Endothelial cell of hepatic sinusoid (primary cell): ENCODE measurements at regions not wholly inside any gene's neighbourhood (a gene's known extent, or its start where the extent isn't known, plus 50 kb on each side); places are given as distances from the start of the nearest gene placed in this dataset.

ENCODE experiments used
- in situ Hi-C: cut with HindIII; loops from 2 replicates; pipeline ENCODE4 v1.10.0; 2017; ENCODE audit warnings: low sequenced_read_pairs

GRCh38 chr9:73643379-73644013, 491.8 kb downstream of the ANXA1 start:
- in situ Hi-C loops: no loop called here

DNA sequence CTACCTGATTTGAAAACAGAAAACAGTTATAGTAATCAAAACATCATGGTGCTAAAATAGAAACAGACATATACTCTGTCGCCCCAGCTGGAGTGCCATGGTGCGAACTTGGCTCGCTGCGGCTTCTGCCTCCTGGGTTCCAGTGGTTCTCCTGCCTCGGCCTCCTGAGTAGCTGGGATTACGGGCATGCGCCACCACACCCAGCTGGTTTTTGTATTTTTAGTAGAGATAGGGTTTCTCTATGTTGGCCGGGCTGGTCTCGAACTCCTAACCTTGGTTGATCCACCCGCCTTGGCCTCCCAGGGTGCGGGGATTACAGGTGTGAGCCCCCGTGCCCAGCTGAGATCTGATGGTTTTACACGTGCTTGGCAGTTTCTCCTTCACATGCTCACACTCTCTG, 495.9 kb downstream of the ANXA1 start:
- in situ Hi-C loops: no loop called here

DNA sequence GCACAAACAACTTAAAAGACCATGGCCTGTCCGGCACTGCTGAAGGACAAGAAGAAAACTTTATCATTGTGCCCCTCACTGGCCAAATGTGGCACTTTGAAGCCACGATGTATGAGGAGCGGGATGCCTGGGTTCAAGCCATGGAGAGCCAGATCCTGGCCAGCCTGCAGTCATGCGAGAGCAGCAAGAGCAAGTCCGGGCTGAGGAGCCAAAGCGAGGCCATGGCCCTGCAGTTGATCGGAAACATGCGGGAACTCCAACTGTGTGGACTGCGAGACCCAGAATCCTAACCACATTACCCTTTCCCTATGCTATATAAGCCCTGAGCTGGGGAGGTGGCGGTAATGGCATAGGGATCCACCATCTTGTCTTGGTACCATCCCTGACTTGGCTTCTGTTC, 497.9 kb downstream of the ANXA1 start:
- in situ Hi-C loops: no loop called here

DNA sequence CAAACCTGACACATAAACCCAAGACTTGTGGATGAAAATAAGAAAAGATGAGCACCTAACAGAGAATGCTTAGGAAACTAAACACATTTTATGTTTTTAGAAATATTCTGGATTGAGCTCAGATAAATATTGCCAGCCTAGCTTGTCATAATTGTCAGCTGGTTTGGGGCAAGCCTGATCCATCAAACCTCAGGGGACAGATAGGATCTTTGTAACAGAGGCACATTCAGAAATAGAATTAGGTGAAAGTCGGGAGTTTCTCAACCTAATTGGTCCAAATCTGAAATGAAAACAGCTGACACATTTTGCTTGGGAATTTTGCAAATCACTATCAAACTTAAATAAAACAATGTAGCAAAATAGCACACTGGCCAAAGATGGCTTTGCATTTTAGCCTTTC, 503.7 kb downstream of the ANXA1 start:
- in situ Hi-C loops: no loop called here

- in situ Hi-C loops: no loop called here
These were observed 504.2 kb downstream of the ANXA1 start for GRCh38 chr9:73655831-73656230.

GRCh38 chr9:73665253-73665652, 513.6 kb downstream of the ANXA1 start:
- in situ Hi-C loops: no loop called here

- in situ Hi-C loops: no loop called here
These were observed 516.1 kb downstream of the ANXA1 start for GRCh38 chr9:73667749-73668148.

- in situ Hi-C loops: no loop called here
These were observed 529.2 kb downstream of the ANXA1 start for GRCh38 chr9:73680831-73681230.

- in situ Hi-C loops: no loop called here
These were observed 531.1 kb downstream of the ANXA1 start for GRCh38 chr9:73682789-73683188.

DNA sequence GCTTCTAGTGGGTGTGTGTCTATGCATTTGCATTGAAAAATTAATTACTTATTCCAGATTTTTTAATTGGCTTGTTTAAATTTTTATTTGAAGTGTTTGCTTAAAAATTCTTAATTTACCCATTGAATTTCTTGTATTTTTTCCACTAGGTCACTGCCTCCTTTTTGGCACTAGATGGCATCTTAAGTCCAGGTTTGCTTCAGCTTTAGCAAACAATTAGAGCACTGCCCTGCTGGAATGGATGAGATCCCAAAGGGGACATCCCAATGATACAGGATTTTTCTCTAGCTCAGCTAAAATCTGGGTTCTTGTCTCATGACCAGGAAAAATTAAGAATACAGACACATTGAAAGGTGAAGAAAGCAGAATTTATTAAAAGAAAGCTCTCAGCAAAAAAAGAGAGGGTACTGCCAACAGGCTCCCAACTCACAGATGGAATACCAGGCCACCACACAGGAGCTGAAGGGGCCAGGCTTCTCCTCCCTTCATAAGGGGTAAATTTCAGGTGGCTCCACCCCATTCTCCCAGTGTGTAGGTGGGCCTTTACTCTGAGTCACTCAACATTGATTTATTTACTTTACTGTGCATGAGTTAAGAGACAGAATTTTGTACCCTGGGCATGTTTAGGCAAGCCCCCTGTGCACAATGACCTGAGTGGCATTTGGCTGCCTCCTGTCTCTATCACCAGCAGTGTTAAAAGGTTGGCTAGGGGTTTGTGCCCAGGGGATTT, 532.4 kb downstream of the ANXA1 start:
- in situ Hi-C loops: no loop called here

DNA sequence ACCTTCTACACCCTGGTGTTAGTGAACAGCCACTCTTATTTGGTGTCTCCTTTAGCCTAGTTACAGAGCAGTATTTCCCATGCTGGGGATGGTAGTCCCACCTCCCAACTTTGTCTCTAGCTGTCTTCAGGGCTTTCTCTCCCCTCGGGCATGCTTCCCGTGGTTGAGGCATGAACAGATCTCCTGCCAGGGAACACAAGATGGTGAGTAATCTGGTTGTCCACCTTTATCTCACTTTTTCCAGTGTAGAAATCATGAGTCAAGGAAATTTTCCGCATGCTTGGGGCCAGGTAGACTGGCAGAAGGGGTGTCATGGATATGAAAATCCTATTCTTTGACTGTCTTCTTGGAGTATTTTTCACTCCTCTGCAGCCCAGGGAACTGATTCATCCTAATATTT, 532.9 kb downstream of the ANXA1 start:
- in situ Hi-C loops: no loop called here

DNA sequence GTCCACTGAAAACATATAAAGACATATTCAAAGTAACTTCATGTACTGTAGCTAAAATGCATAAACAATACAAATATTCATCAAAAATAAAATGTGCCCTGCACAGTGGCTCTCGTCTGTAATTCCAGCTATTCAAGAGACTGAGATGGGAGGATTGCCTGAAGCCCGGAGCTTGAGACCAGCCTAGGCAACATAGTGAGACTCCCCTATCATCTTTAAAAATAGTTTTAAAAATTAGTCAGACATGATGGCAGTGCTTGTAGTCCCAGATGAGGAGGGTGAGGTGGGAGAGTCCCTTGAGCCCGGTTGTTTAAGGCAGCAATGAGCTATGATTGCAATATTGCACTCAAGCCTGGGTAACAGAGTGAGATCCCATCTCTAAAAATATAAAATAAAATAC, 534.1 kb downstream of the ANXA1 start:
- in situ Hi-C loops: no loop called here

GRCh38 chr9:73689051-73689870, 537.6 kb downstream of the ANXA1 start:
- in situ Hi-C loops: no loop called here

GRCh38 chr9:73701415-73702057, 549.9 kb downstream of the ANXA1 start:
- in situ Hi-C loops: no loop called here

DNA sequence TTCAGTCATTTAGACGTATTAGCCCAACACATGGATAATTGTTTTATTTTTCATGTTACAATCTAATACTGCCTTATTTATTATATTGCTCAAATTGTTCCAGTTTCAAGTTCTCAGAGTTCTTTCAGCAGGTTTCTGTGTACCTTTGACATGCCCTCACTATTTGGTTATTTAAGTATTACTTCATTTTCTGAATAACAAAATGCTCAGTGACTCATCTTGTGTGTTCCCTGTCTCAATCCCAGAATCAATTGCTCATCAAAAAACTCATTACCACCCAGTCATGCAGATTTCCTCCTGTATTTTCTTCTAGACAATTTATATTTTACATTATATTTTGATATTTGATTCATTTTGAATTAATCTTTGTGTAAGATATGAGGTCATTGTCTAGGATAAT, 562.6 kb downstream of the ANXA1 start:
- in situ Hi-C loops: no loop called here

DNA sequence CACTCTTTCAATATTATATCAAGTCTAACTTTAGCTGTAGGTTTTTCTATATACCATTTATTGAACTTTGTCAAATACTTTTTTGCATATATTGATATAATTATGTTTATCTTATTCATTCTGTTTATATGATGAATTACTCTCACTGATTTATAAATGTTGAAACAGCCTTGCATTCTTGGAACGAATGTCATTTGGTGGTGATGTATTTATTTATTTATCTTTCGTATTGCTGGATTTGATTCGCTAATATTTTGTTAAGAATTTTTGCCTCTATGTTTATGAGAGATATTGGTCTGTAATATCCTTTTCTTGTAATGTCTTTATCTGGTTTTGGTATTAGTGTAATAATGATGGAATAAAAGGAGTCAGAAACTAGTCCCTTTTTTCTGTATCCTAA, 563.9 kb downstream of the ANXA1 start:
- in situ Hi-C loops: no loop called here

DNA sequence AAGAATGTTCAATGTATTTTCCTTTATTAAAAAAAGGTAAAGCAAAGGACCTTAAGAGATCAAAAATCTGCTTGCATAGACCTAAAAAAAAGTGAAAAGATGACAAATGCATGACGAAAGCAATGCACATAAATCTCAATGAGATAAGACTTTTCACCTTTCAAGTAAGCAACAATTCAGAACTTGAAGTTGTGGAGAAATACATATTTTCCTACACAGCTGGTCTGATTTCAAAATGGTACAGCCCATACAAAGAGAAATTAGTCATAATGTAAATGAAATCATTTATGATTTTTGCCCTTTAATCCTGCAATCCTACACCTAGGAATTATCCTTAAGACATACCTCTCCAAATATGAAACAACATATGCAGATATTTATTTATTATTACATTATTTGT, 568.0 kb downstream of the ANXA1 start:
- in situ Hi-C loops: no loop called here

DNA sequence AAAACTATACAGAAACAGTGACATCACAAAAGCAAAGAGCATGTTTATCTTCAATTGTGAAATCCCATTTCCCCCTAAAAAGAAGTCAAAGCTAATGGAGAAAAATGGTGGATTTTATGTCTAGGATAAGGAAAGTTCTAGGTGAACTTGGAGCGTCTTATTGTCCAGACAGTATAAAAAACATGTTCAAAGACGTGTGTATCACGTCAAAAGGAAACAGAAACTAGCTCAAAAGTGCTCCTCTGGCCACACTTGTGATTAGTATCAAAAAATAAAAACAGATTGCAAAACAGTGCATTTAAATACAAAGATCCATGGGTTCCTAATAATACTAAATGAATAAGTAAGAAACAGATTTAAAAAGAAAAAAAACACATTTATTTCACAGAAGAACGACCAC, 568.9 kb downstream of the ANXA1 start:
- in situ Hi-C loops: no loop called here

DNA sequence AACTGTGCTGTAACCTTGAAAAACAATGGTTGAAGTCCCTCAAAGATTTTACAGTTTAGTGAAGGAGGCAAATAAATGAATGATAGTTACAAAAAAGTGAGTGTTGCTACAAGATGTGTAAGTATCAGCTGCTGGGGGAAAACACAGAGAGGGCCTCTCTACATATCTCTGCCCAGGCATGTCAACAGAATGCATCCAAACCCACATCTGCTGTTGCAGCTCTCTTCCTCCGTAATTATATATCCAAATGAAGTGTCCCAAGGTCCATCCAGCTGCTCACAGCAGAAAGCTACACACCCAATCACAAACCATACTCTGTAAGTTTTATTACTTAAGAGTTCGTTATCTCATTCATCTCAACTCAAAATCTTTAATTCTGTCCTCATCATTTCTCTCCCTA, 584.6 kb downstream of the ANXA1 start:
- in situ Hi-C loops: no loop called here

DNA sequence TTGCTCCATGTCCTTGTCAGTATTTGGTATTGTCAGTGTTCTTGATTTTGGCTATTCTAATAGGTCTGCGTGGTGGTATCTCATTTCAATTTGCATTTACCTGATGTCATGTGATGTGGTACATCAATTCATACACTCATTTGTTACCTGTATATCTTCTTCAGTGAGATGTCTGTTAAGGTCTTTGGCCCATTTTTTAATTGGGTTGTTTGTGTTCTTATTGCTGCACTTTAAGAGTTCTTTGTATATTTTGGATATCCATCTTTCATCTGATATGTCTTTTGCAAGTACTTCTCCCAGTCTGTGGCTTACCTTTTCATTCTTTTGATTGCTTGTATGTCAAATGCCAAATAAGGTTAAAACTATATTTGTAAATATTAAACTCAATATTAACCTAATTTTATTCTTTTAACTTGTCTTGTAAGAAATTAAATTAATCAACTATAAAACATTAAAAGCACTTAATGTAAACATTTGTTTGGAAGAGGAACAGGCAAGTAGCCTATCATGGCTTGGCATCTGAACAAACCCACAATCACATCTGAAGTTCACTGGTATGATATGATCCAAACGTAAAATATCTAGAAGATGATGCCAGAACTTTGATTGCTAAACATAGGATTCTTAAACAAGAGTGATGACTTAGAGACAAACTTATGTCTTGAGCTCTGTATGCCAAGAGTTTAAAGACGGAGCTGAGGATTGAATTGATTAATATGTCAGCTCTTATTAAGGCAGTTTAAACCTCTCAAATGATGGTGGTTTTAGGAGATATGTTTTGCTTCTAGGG, 587.3 kb downstream of the ANXA1 start:
- in situ Hi-C loops: no loop called here

DNA sequence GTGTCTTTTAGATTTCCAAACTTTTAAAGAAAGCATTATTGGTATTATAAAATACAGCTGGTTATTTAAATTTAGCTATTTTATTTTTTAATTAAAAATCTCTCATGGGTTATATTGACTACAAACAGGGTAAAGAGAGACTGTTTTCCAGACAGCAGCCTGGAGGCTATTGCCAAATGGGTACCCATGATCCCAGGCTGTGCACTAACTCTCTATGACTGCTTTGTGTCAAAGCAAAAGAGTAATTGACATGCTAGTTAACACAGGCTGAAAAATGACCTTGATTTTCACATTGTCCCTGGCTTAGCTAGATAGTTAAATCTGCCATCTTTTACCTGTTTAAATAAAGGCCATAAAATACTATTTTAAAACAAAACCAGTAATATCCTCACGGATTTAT, 589.7 kb downstream of the ANXA1 start:
- in situ Hi-C loops: no loop called here
